Prostate gland (tissue), 2 donors: ENCODE measurements at regions not wholly inside any gene's neighbourhood (a gene's known extent, or its start where the extent isn't known, plus 50 kb on each side); places are given as distances from the start of the nearest gene placed in this dataset.

Experiments
- POLR2A ChIP-seq: fragments of 450-650 bp; IDR thresholded peaks from one replicate; pipeline ENCODE4 v1.6.1; 2016; ENCODE audit warnings: antibody characterized with exemption, mild to moderate bottlenecking
- POLR2AphosphoS5 ChIP-seq: sonication (generic); formaldehyde crosslinking; IDR thresholded peaks from one replicate; pipeline ENCODE4 v1.6.1; 2017; ENCODE audit warnings: antibody characterized with exemption
- TF ChIP-seq, protein P1 (sequence below), 4 experiments: fragments of 200-600 bp in 2 of 4; fragments of 450-650 bp in 2 of 4; sonication (generic) in 2 of 4; IDR thresholded peaks; 1 replicate in 3 of 4; 2 replicates in 1 of 4; pipeline ENCODE4 v1.5.1; 2016 to 2019; ENCODE audit warnings: antibody characterized with exemption in 4 of 4, mild to moderate bottlenecking in 2 of 4, moderate library complexity in 2 of 4

DNA sequence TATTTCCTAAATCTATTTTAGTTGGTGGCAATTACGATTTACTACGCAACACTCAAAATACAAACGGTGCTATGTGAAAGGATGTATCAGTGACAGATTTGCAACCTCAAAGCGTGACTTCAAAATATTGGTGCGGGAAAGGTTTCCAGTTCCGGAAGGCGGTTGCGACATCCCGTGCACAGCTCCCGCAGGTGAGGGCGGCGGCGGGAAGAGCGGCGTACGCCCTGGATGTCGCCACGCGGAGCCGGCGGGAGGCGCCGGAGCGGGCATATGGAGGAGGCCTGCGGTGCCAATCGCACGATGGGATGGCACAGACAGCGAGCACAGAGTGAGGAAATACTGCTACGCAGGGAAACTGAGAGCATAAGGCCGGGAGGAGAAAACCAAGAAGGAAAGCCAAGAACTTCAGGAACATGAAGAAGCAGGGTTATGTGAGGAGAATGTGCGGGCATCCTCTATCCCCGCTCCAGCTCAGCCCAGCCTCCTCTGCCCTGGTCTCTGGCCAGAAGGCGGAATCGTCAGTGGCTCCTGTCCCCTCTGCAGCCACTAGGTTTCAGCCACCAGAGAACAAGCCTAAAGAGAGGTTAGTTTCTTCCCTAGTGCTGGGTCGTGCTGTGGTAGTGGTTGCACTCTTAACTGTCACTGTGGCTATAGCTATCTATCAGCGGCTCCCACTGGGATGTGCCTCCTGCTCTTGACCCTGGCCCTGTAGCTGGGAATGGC is 378.1 kb upstream of the TLE4 start:
- TF ChIP-seq POLR2A, result no peak
- TF ChIP-seq, protein P1, sequence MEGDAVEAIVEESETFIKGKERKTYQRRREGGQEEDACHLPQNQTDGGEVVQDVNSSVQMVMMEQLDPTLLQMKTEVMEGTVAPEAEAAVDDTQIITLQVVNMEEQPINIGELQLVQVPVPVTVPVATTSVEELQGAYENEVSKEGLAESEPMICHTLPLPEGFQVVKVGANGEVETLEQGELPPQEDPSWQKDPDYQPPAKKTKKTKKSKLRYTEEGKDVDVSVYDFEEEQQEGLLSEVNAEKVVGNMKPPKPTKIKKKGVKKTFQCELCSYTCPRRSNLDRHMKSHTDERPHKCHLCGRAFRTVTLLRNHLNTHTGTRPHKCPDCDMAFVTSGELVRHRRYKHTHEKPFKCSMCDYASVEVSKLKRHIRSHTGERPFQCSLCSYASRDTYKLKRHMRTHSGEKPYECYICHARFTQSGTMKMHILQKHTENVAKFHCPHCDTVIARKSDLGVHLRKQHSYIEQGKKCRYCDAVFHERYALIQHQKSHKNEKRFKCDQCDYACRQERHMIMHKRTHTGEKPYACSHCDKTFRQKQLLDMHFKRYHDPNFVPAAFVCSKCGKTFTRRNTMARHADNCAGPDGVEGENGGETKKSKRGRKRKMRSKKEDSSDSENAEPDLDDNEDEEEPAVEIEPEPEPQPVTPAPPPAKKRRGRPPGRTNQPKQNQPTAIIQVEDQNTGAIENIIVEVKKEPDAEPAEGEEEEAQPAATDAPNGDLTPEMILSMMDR (IDR thresholded peaks at IDR 0.05), result no peak
- TF ChIP-seq POLR2AphosphoS5, result no peak
